ENCODE measurements at regions not wholly inside any gene's neighbourhood (a gene's known extent, or its start where the extent isn't known, plus 50 kb on each side); places are given as distances from the start of the nearest gene placed in this dataset.

GRCh38 chr9:95726756-95727155 is 148.7 kb upstream of the ERCC6L2 start:
- Histone ChIP-seq H3K4me1 (peaks cover 0 to 16% (median 0%) of the 10 kb centered on the region in 4 donors), H3K36me3 (no peaks in the 10 kb centered on the region), H3K4me3 (no peak overlapping the region), H3K27ac (no peak overlapping the region), H3K9me3 (peaks cover 0 to 4% (median 0%) of the 10 kb centered on the region in 4 donors), H3K27me3 (no peaks in the 10 kb centered on the region)
- 62 to 65% methylated on average over 2 of the region's 2 CpGs for WGBS, 2 donors
- TF ChIP-seq EP300 (IDR thresholded peaks at IDR 0.05), result no peak
- TF ChIP-seq POLR2A (IDR thresholded peaks at IDR 0.05), result no peak
- peak; percentile 44 to 80 (median 62) for TF ChIP-seq CTCF (IDR thresholded peaks at IDR 0.05)
- DNase-seq (ENCODE audit: low spot score in 2 of 2), result no peak

- no peak for DNase-seq (ENCODE audit: low spot score in 2 of 2)
Measured at GRCh38 chr9:95725045-95725444, 150.4 kb upstream of the ERCC6L2 start.

GRCh38 chr9:95724253-95724991 is 151.1 kb upstream of the ERCC6L2 start:
- no peak overlapping the region for H3K4me3 ChIP-seq
- TF ChIP-seq EP300 (IDR thresholded peaks at IDR 0.05) (no peak), CTCF (IDR thresholded peaks at IDR 0.05) (no peak), POLR2A (IDR thresholded peaks at IDR 0.05) (no peak)
- no peaks in the 10 kb centered on the region for H3K27me3 ChIP-seq
- no peak for DNase-seq (ENCODE audit: low spot score in 2 of 2)
- H3K27ac ChIP-seq, result no peak overlapping the region
- peaks cover 0 to 16% (median 0%) of the 10 kb centered on the region in 4 donors for H3K4me1 ChIP-seq
- H3K9me3 ChIP-seq, result no peaks in the 10 kb centered on the region
- no peaks in the 10 kb centered on the region for H3K36me3 ChIP-seq
- WGBS, 2 donors, result 79 to 83% methylated on average over 7 of the region's 7 CpGs

More at GRCh38 chr9:95725045-95725444, 150.4 kb upstream of the ERCC6L2 start:
- Histone ChIP-seq H3K9me3 (peaks cover 0 to 4% (median 0%) of the 10 kb centered on the region in 4 donors), H3K4me3 (no peak overlapping the region), H3K4me1 (peaks cover 0 to 16% (median 0%) of the 10 kb centered on the region in 4 donors), H3K27ac (no peak overlapping the region), H3K27me3 (no peaks in the 10 kb centered on the region), H3K36me3 (no peaks in the 10 kb centered on the region)
- TF ChIP-seq POLR2A (IDR thresholded peaks at IDR 0.05) (no peak), EP300 (IDR thresholded peaks at IDR 0.05) (no peak)
- WGBS, 2 donors, result 83 to 87% methylated on average over 4 of the region's 4 CpGs

- no peak for DNase-seq (ENCODE audit: low spot score in 2 of 2)
- 41 to 56% methylated on average over 4 of the region's 4 CpGs for WGBS, 2 donors
- no peaks in the 10 kb centered on the region for H3K36me3 ChIP-seq
- TF ChIP-seq CTCF (IDR thresholded peaks at IDR 0.05) (no peak), POLR2A (IDR thresholded peaks at IDR 0.05) (no peak), EP300 (IDR thresholded peaks at IDR 0.05) (no peak)
- H3K9me3 ChIP-seq, result no peaks in the 10 kb centered on the region
- no peak overlapping the region for H3K4me3 ChIP-seq
- H3K27me3 ChIP-seq, result no peaks in the 10 kb centered on the region
- peaks cover 0 to 12% (median 0%) of the 10 kb centered on the region in 4 donors for H3K4me1 ChIP-seq
- H3K27ac ChIP-seq, result peak overlapping the region in 2 of 4 donors; percentile 8 to 40
Measured at GRCh38 chr9:95722141-95722540, 153.3 kb upstream of the ERCC6L2 start.

GRCh38 chr9:95721061-95721531 is 154.4 kb upstream of the ERCC6L2 start:
- TF ChIP-seq EP300 (IDR thresholded peaks at IDR 0.05) (no peak), CTCF (IDR thresholded peaks at IDR 0.05) (no peak), POLR2A (IDR thresholded peaks at IDR 0.05) (no peak)
- 75 to 78% methylated on average over 5 of the region's 5 CpGs for WGBS, 2 donors

More at GRCh38 chr9:95721061-95721531, 154.4 kb upstream of the ERCC6L2 start:
- Histone ChIP-seq H3K27me3 (no peaks in the 10 kb centered on the region), H3K4me1 (peaks cover 0 to 6% (median 0%) of the 10 kb centered on the region in 4 donors), H3K27ac (no peak overlapping the region), H3K36me3 (no peaks in the 10 kb centered on the region), H3K9me3 (no peaks in the 10 kb centered on the region), H3K4me3 (no peak overlapping the region)
- DNase-seq (ENCODE audit: low spot score in 2 of 2), result no peak
